COLO668 (cell line): ENCODE measurements at regions not wholly inside any gene's neighbourhood (a gene's known extent, or its start where the extent isn't known, plus 50 kb on each side); places are given as distances from the start of the nearest gene placed in this dataset.
"Not testable (repeated sequence)": the region's sequence is repeated elsewhere in the genome, so short reads cannot be mapped to it uniquely, and the experiment has no call there.

Experiments
- DNase-seq: peaks from one replicate; lab custom pipeline; 2025; ENCODE audit not compliant: unreplicated experiment; lab: John Stamatoyannopoulos, UW

DNA sequence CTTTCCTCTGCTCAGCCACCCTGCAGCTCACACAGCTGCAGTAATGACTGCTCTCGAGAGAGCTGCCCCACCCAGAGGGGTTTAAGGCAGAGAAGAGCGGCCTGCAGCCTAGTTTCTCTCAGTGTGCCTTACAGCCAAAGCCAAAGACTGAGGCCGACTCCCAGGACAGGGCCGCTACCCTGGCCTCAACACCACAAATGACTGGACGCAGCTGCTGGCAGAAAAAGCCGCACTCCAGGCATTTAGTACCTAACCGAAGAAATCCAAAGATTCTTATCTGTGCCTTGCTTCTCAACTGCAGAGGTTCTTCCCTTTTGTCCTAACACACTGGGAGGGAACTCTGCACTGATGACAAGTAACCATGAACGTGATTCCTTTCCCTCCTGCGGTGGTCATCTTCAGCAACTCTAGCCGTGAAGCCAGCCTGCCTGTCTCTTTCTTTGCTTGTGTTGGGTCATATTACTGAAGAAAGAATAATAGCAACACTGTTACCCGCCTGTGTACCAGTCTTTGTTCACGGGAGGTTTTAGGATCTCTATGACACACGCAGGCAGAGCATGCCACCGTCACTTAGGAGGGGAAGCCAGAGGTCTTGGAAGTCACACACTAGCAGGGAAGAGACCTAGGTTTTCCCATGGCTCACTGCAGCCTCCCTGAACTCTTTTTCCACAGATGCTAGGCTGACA is 202.7 kb downstream of the RHOU start:
- DNase-seq = peak; percentile 54

DNA sequence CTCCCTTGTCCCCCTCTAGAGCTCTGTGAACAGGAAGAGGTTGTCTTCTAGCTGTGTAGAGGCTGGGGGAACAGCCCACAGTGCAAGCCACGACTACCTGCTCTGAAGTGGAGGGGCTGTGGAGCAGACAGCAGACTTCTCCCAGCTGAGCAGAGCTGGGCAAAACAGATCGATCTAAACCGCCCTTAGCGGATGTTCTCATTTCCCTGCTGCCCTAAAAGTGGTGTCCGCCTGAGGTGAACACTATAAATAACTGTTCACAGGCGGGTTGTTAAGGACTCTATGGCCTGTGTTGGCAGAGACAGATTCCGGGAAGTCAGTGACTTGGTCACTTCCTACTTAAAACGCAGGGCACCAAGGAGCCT is 203.2 kb downstream of the RHOU start:
- peak; percentile 54 for DNase-seq

DNA sequence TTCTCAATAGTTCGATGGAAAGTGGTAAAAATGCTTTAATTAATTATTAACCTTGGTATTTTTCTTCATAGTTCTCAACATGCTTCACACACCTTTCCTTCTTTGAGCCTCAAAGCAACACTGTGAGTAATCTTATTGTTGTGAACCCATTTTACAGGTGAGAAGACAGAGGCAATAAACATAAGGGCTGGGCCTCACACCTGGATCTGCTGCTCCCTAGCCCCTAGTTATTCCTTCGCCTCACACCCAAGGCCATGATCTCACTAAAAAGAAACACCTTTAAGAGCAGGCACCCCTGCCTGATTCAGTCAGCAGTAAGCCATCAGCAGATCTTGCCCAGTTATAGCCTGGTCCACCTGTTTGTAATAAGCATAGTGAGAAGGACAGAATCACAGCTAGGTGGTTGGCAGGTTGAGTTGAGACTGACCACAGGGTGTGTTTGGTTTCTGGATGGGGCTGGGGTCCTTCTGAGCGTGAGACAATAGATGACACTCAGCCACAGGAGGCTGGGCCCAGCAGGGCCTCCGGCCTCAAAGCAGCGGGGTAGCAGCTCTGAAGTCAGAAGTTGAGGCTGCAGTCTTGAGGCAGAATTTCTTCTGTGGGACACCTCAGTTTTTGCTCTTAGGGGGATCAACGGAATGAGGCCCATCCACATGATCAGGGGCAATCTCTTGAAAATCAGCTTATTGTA is 203.9 kb downstream of the RHOU start:
- no peak for DNase-seq

DNA sequence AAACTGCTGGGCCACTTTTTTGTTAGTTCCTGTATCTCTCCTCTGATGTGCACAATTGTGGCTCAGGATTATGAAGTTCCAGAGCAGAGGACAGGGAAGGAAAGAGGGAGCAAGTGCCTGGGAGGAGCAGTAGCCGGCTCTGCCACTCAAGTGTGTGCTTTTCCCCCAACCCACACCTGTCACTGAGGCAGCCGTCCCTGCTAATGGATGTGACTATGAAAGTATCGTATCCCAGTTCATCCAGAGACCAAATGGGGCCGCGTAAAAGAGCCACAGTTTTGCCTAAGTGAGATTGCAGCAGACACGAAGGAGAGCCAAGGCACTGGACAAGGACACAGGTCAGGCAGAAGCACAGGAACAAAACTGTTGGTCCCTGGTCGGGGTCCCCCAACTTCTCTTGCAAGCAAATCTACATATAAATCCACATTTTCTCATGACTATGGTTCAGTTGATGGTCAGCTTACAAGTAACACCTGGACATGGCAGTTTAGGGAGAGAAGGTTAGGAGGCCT is 204.7 kb downstream of the RHOU start:
- no peak for DNase-seq

DNA sequence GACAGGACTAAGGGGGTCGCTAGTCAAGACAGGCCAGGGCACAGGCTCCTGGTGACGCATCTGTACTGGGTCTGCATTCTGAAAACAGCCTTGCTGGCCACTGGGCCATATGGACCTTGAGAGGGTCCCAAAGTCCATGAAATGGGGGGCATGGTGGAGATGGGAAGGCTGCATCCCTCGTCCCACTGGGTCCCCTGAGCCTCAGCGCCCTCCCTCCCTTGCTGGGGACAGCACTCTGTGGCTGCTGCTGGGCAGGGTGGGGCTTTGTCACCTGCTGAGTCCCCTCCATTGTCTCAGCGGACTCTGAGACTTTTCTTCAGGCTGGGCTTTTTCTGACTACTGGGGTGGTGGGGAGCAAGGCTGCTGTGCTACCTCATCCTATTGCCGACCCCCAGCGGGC is 205.2 kb downstream of the RHOU start:
- no peak for DNase-seq

DNA sequence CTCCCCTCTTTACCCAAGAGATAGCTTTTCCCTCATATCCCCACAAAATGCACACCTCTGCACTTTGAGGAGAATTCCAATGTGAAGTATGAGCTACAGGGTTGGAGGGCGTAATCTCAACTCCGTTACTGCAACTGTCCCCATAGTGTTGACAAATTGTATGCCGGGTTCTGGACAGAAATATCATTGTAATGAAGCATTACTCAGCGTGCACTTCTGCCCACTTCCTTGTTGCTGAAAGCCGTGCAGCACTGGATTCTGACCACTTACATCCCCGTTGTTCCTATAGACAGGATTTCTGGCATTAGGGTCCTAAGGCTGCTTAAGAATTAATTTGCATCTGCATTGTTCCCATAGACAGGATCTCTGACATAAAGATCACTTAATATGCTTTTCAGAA is 205.6 kb downstream of the RHOU start:
- DNase-seq = no peak

DNA sequence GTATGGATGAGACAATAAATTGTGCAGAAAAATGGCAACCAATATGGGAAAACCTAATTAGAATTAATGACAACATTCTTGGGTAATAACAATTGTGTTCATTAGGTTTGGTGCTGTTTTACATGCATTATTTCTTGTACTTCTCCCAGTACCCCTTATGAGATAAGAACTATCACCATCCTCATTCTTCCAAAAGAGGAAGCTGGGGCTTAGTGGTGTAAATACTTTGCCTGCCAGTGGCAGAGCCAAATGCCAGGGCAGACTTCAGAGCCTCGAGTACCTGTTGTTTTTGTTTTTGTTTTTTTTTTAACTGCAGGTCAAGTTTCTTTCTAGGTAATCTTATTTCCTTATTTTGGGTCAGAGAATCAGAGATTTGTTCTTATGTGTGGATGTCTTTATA is 206.4 kb downstream of the RHOU start:
- no peak for DNase-seq

DNA sequence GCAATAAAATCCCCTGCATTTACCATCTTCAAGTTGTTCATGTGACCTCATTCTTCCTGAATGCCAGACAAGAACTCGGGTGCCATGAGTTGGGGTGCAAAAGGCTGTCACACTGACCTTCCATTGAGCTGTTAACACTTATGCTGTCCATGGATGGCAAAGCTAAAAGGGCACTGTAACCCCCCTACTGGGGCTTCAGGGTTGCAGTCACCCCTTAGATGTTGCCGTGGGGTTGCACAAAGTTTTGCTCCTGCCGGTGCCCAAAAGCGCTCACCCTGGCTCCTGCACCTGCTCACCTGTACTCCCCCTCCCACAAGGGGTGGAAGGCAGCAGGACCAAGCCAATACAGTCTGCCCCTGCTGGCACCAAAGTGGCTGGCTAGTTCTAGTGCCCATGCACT is 208.2 kb downstream of the RHOU start:
- DNase-seq = no peak

DNA sequence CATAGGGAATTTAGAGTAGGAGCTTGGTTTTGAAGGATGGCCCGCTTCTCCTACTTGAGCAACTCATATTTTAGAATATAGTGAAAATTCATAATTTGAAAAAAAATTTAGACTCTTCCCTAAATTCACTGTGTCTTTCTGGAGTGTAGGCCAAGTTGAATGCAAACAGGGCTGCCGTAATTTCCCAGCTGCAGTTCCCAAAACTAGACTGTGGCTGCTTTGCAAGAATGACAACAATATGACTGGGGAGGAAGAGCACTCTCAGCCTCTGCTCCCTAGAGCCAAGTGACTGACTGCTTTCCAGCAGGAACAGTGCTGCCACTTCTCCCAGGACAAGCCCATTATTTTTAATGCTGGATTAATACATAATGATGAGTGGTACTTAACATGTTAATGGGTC is 209.0 kb downstream of the RHOU start:
- no peak for DNase-seq

DNA sequence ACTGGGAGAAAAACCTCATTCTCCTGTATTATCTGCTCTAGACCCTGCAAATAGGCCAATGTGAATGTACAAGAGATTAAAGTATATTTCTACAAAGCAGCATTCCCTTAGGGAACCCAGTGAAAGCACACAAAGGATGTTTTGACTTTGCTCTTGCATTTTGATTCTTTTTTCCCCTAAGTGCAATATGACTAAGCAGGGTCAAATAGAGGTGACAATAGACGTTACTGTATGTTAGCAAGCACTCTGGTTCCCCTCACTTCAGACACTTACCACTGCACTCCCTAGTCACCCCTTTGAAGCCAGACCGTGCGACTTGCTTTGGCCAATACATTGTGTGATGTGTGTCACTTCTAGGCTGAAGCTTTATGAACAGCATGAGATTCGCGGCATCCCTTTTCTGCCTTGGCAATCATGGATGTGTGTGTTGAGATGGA is 209.7 kb downstream of the RHOU start:
- DNase-seq = no peak

DNA sequence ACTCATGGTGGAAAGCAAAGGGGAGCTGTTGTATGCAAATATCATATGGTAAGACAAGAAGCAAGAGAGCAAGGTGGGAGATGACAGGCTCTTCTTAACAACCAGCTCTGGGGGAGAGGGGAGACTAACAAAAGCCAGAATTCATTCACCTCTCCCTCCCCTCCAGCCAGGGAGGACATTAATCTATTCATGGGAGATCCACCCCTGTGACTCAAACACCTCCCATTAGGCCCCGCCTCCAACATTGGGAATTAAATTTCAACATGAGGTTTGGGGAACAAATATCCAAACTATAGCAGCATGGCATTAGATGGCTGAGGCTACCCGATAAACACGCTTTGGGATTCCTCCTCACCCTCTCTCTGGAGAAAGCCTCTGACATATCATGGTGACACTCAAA is 210.6 kb downstream of the RHOU start:
- DNase-seq = no peak

DNA sequence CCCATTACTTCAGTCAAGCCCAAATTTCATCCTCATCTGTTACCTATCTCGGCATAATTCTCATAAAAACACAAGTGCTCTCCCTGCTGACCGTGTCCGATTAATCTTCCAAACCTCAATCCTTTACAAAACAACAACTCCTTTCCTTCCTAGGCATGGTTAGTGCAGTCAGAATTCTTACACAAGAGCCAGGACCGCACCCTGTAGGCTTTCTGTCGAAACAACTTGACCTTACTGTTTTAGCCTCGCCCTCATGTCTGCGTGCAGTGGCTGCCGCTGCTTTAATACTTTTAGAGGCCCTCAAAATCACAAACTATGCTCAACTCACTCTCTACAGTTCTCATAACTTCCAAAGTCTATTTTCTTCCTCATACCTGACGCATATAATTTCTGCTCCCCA is 214.3 kb downstream of the RHOU start:
- DNase-seq = not testable (repeated sequence)

DNA sequence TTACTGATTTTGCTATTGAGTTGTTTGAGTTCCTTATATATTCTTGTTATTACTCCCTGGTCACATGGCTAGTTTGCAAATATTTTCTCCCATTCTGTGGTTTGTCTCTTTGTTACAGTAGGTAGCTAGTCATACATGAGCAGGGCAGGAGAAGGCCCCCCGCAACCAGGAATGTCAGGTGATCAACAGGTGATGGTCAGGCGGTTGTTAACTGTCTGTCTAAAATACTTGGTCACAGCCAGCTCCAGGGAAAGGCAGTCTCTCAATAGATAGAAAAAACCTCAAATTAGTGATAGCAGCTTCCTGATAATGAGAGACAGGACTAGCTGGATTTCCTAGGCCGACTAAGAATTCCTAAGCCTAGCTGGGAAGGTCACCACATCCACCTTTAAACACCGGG is 217.9 kb downstream of the RHOU start:
- peak; percentile 73 for DNase-seq

DNA sequence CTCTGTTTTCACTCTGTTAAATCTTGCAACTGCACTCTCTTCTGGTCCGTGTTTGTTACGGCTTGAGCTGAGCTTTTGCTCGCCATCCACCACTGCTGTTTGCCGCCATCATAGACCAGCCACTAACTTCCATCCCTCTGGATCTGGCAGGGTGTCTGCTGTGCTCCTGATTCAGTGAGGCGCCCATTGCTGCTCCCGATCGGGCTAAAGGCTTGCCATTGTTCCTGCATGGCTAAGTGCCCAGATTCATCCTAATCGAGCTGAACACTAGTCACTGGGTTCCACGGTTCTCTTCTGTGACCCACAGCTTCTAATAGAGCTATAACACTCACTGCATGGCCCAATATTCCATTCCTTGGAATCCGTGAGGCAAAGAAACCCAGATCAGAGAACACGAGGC is 218.5 kb downstream of the RHOU start:
- DNase-seq = not testable (repeated sequence)

DNA sequence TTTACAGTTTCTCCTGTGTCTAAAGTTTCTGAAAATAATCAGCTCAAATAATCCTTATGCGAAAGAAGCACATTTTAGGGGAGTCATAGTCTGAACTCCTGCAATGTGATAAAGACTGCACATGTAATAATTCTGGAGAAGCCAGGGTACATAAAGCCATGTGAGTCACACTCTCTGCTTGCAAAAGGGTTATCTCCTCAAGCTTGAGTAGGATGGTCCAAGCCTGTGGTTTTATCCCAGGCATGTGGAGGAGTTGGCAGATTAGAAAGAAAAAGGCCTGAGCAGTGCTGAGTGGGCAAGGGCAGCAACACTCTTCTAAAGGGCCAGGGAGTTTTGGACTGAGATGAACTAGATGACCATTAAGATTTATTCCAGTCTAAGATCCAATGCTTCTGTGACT is 220.4 kb downstream of the RHOU start:
- no peak for DNase-seq

DNA sequence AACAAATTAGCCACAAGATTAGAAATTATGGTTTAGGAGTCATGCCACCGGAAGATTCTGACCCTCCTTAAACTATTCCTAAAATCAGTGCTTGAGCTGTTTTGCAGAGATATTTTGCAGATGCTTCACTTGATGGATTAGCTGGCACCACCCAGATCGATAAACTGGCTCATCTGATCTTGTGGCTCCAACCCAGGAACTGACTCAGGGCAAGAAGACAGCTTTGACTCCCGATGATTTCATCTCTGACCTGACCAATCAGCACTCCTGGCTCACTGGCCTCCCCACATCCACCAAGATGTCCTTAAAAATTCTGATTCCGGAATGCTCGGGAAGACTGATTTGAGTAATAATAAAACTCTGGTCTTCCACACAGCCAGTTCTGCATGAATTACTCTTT is 221.6 kb downstream of the RHOU start:
- no peak for DNase-seq

DNA sequence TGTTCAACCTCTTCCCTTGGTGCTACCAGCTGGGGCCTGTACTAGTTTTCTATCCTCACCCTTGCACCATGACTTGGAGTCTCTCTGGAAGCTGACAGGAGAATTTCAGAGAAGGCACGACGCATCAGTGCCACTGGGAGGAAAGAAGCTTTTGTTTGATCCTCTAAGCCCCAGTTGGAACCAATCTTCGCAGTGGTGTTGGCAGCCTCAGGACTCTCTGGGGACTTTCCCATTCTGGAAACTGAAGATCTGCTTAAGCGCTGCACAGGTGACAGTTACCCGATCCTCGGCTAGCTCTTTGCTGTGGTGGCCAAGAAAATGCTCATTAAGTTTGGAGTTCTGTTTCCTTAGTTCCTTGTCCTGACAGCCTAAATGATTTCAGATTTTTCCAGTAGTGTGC is 222.3 kb downstream of the RHOU start:
- DNase-seq = no peak

DNA sequence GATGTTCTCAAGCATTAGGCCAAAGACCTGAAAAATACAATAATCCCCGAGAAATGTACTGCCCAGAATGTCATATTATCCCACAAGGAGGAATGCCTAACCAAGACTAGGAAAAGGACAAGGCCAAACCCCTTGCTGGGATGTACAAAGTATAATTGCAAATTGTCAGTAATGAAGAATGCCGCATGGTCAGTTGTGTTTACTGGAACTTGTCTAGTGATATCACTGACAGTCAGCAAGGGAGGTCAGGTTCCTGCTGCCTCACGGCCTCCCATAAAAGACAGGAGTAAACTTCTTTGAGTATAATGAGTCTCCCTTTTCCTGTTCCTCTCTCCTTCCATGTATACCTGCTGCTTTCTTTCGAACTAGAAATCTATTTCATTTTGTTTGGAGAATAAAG is 222.8 kb downstream of the RHOU start:
- no peak for DNase-seq

DNA sequence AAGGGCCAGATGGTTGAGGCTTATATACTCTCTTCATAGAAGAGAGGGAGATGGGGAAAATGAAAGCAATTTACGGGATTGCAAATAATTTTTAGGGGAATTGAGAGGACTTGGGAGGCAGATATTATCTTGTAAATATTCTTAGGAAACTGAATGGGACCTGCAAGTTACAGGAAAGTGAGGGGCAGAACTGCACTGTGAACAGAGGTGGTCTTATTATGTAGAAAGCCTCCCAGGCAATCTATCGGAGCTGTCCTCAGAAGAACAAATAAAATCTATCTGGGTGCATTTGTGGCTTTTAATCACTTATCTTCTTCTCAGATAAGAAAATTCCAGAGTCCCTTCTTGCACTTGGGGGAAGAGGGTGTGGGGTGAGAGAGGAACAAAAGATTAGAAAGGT is 223.5 kb downstream of the RHOU start:
- no peak for DNase-seq

DNA sequence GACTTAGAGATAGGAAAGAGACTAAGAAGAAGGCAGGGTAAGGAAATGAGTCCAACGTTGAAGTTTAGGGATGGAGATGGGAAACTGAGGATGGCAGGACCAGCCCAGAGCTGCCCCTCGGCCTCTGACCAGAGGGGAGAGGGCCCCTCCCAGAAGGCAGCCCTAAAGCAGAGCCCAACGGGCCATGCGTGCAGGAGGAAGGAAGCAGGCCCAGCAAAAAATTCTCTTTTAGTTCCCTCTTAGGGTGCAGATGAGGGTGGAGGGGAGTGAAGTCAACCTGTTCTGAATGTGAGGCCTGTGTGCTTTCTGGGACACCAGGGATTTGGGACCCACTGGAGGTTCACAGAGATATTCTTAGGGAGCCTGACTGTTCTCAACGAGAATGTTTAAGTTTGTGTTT is 225.4 kb downstream of the RHOU start:
- DNase-seq = no peak

DNA sequence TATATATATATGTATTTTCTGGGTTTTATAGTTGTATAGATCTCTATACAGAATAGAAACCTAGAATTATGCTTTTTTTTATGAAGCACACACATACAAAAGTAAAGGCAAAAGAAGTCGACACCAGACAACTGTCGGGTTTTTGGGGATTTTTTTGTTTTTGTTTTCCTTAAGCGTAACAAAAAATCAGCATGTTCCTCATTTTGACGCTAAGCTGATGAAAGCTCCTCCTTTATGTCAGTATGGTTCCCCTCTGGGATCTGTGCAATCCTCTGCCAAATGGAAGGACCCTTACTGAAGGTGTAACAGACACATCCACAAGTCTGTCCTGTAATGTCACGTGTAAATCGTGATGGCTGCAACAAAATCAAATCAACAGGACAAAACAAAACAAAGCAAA is 226.2 kb downstream of the RHOU start:
- DNase-seq = no peak

DNA sequence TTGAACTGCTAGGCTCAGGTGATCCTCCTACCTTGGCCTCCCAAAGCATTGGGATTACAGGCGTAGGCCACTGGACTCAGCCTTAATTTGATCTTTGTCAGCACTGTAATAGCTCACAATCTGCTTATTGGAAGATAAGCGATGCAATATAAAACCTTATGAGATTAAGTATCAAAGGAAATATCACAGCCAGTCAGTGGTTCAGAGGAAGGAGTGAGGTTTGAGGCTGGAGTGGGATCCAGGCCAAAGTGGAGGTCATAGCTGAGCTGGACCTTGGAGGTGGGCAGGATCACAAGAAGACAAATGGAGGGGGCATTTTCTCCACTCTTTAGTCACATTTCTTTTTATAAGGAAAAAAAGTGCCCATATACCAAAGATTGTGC is 228.5 kb downstream of the RHOU start:
- DNase-seq = no peak
